ENCODE measurements at regions not wholly inside any gene's neighbourhood (a gene's known extent, or its start where the extent isn't known, plus 50 kb on each side); places are given as distances from the start of the nearest gene placed in this dataset.

GRCh38 chr3:3461317-3461716 is 281.8 kb upstream of the CRBN start:
- Histone ChIP-seq H3K4me1 (ENCODE audit: control insufficient read depth in 2 of 2, insufficient read depth in 2 of 2, low read length in 2 of 2) (no peaks in the 10 kb centered on the region), H3K79me2 (ENCODE audit: control insufficient read depth, insufficient read depth, low read length) (no peaks in the 10 kb centered on the region), H3K4me3 (ENCODE audit: control extremely low read depth in 1 of 5, extremely low read depth in 1 of 5, insufficient read depth in 1 of 5, low read depth in 2 of 5, low read length in 4 of 5) (no peak overlapping the region), H2AFZ (ENCODE audit: insufficient read depth, low read depth, low read length, poor library complexity, severe bottlenecking) (no peak overlapping the region), H3K27me3 (replicated peaks in 1 of 4; ENCODE audit: control extremely low read depth in 1 of 4, control insufficient read depth in 3 of 4, insufficient read depth in 4 of 4, low read length in 3 of 4) (no peaks in the 10 kb centered on the region), H3K4me2 (replicated peaks; ENCODE audit: low read depth, low read length, poor library complexity, severe bottlenecking) (no peak overlapping the region), H4K20me1 (ENCODE audit: control insufficient read depth, insufficient read depth, low read length, poor library complexity, severe bottlenecking) (no peaks in the 10 kb centered on the region), H3K36me3 (replicated peaks in 1 of 2; ENCODE audit: control extremely low read depth in 1 of 2, control insufficient read depth in 1 of 2, extremely low read depth in 1 of 2, insufficient read depth in 2 of 2, low read length in 1 of 2) (no peaks in the 10 kb centered on the region), H3K9ac (ENCODE audit: low read length) (no peak overlapping the region), H3K27ac (ENCODE audit: low read length in 2 of 2) (no peak overlapping the region), H3K9me3 (ENCODE audit: control extremely low read depth in 1 of 3, control insufficient read depth in 2 of 3, insufficient read depth in 1 of 3, low read length in 2 of 3) (no peaks in the 10 kb centered on the region)
- H3K27me3 Mint-ChIP-seq, result no peaks in the 10 kb centered on the region
- no peaks in the 10 kb centered on the region for H3K4me1 Mint-ChIP-seq
- no peak overlapping the region for H3K27ac Mint-ChIP-seq
- intact Hi-C loops (cut with micrococcal nuclease), result no loop called here
- no peak for ATAC-seq (ENCODE audit: low read depth)
- ChIA-PET CTCF (no interaction called here), POLR2A (no interaction called here)
- WGBS (ENCODE audit: insufficient coverage), result 99% methylated on average over 6 of the region's 7 CpGs
- H3K4me3 Mint-ChIP-seq, result no peak overlapping the region
- DNase-seq, result no peak
- TF ChIP-seq EZH2 (IDR thresholded peaks at IDR 0.05; ENCODE audit: borderline replicate concordance, insufficient read depth, low read depth, low read length, poor library complexity, severe bottlenecking), result no peak
- no peak for TF ChIP-seq CTCF (IDR thresholded peaks at IDR 0.05)
- no peaks in the 10 kb centered on the region for H3K9me3 Mint-ChIP-seq (ENCODE audit: insufficient read depth)

- Mint-ChIP-seq H3K27me3 (peaks cover 4% of the 10 kb centered on the region), H3K9me3 (ENCODE audit: insufficient read depth) (peaks cover 5% of the 10 kb centered on the region)
Measured at GRCh38 chr3:3448468-3448867, 269.0 kb upstream of the CRBN start.

More at GRCh38 chr3:3448468-3448867, 269.0 kb upstream of the CRBN start:
- CTCF ChIA-PET, result no interaction called here
- Histone ChIP-seq H3K4me2 (replicated peaks; ENCODE audit: low read depth, low read length, poor library complexity, severe bottlenecking) (no peak overlapping the region), H3K4me3 (ENCODE audit: control extremely low read depth in 1 of 5, extremely low read depth in 1 of 5, insufficient read depth in 1 of 5, low read depth in 2 of 5, low read length in 4 of 5) (no peak overlapping the region), H3K36me3 (replicated peaks in 1 of 2; ENCODE audit: control extremely low read depth in 1 of 2, control insufficient read depth in 1 of 2, extremely low read depth in 1 of 2, insufficient read depth in 2 of 2, low read length in 1 of 2) (no peaks in the 10 kb centered on the region), H3K27me3 (replicated peaks in 1 of 4; ENCODE audit: control extremely low read depth in 1 of 4, control insufficient read depth in 3 of 4, insufficient read depth in 4 of 4, low read length in 3 of 4) (no peaks in the 10 kb centered on the region), H3K27ac (ENCODE audit: low read length in 2 of 2) (no peak overlapping the region), H2AFZ (ENCODE audit: insufficient read depth, low read depth, low read length, poor library complexity, severe bottlenecking) (no peak overlapping the region), H4K20me1 (ENCODE audit: control insufficient read depth, insufficient read depth, low read length, poor library complexity, severe bottlenecking) (no peaks in the 10 kb centered on the region), H3K4me1 (ENCODE audit: control insufficient read depth in 2 of 2, insufficient read depth in 2 of 2, low read length in 2 of 2) (no peaks in the 10 kb centered on the region), H3K79me2 (ENCODE audit: control insufficient read depth, insufficient read depth, low read length) (no peaks in the 10 kb centered on the region), H3K9ac (ENCODE audit: low read length) (no peak overlapping the region), H3K9me3 (ENCODE audit: control extremely low read depth in 1 of 3, control insufficient read depth in 2 of 3, insufficient read depth in 1 of 3, low read length in 2 of 3) (peaks cover 0 to 2% (median 0%) of the 10 kb centered on the region in 3 donors)
- intact Hi-C loops (cut with micrococcal nuclease), result no loop called here
- POLR2A ChIA-PET, result no interaction called here
- no peak for TF ChIP-seq EZH2 (IDR thresholded peaks at IDR 0.05; ENCODE audit: borderline replicate concordance, insufficient read depth, low read depth, low read length, poor library complexity, severe bottlenecking)
- TF ChIP-seq CTCF (IDR thresholded peaks at IDR 0.05), result no peak
- DNase-seq (no peak), ATAC-seq (ENCODE audit: low read depth) (no peak)
- no peak overlapping the region for H3K4me3 Mint-ChIP-seq
- no peaks in the 10 kb centered on the region for H3K4me1 Mint-ChIP-seq
- WGBS (ENCODE audit: insufficient coverage), result no CpG with 5 or more reads among the region's 2 CpGs
- H3K27ac Mint-ChIP-seq, result no peak overlapping the region

Data from B cell (primary cell).